ENCODE measurements at regions not wholly inside any gene's neighbourhood (a gene's known extent, or its start where the extent isn't known, plus 50 kb on each side); places are given as distances from the start of the nearest gene placed in this dataset.
"Not testable (repeated sequence)": the region's sequence is repeated elsewhere in the genome, so short reads cannot be mapped to it uniquely, and the experiment has no call there.

- DNase-seq (ENCODE audit: low read depth in 2 of 2): no peak
These were observed 148.3 kb upstream of the ARHGEF26 start for GRCh38 chr3:153972862-153973261.

GRCh38 chr3:153973722-153974265 is 147.4 kb upstream of the ARHGEF26 start:
- DNase-seq (ENCODE audit: low read depth in 2 of 2): no peak

- DNase-seq (ENCODE audit: low read depth in 2 of 2): no peak
These were observed 146.6 kb upstream of the ARHGEF26 start for GRCh38 chr3:153974614-153975013.

GRCh38 chr3:153976891-153977554 is 144.2 kb upstream of the ARHGEF26 start:
- DNase-seq (ENCODE audit: low read depth in 2 of 2): no peak

GRCh38 chr3:153978006-153978405 is 143.2 kb upstream of the ARHGEF26 start:
- DNase-seq (ENCODE audit: low read depth in 2 of 2): no peak

GRCh38 chr3:153979418-153980251 is 141.6 kb upstream of the ARHGEF26 start:
- DNase-seq (ENCODE audit: low read depth in 2 of 2): no peak

GRCh38 chr3:153980252-153980590 is 141.0 kb upstream of the ARHGEF26 start:
- DNase-seq (ENCODE audit: low read depth in 2 of 2): no peak

- not testable (repeated sequence) for DNase-seq (ENCODE audit: low read depth in 2 of 2)
These were observed 123.8 kb upstream of the ARHGEF26 start for GRCh38 chr3:153997364-153997763.

- DNase-seq (ENCODE audit: low read depth in 2 of 2): no peak
These were observed 117.5 kb upstream of the ARHGEF26 start for GRCh38 chr3:154003649-154004048.

- no peak for DNase-seq (ENCODE audit: low read depth in 2 of 2)
These were observed 110.2 kb upstream of the ARHGEF26 start for GRCh38 chr3:154011036-154011435.

- no peak for DNase-seq (ENCODE audit: low read depth in 2 of 2)
These were observed 107.5 kb upstream of the ARHGEF26 start for GRCh38 chr3:154013736-154014135.

- no peak for DNase-seq (ENCODE audit: low read depth in 2 of 2)
These were observed 105.9 kb upstream of the ARHGEF26 start for GRCh38 chr3:154015307-154015706.

- DNase-seq (ENCODE audit: low read depth in 2 of 2): no peak
These were observed 103.0 kb upstream of the ARHGEF26 start for GRCh38 chr3:154018100-154018696.

- DNase-seq (ENCODE audit: low read depth in 2 of 2): no peak
These were observed 98.6 kb upstream of the ARHGEF26 start for GRCh38 chr3:154022606-154023005.

- no peak for DNase-seq (ENCODE audit: low read depth in 2 of 2)
These were observed 98.0 kb upstream of the ARHGEF26 start for GRCh38 chr3:154023148-154023547.

GRCh38 chr3:154025007-154025406 is 96.2 kb upstream of the ARHGEF26 start:
- DNase-seq (ENCODE audit: low read depth in 2 of 2): no peak

- no peak for DNase-seq (ENCODE audit: low read depth in 2 of 2)
These were observed 91.3 kb upstream of the ARHGEF26 start for GRCh38 chr3:154029926-154030325.

- no peak for DNase-seq (ENCODE audit: low read depth in 2 of 2)
These were observed 86.3 kb upstream of the ARHGEF26 start for GRCh38 chr3:154034797-154035330.

GRCh38 chr3:154040283-154040682 is 80.9 kb upstream of the ARHGEF26 start:
- DNase-seq (ENCODE audit: low read depth in 2 of 2): no peak

GRCh38 chr3:154044671-154045070 is 76.5 kb upstream of the ARHGEF26 start:
- DNase-seq (ENCODE audit: low read depth in 2 of 2): no peak

GRCh38 chr3:154050216-154050615 is 71.0 kb upstream of the ARHGEF26 start:
- no peak for DNase-seq (ENCODE audit: low read depth in 2 of 2)

GRCh38 chr3:154050766-154051165 is 70.4 kb upstream of the ARHGEF26 start:
- no peak for DNase-seq (ENCODE audit: low read depth in 2 of 2)

Data from activated CD8-positive, alpha-beta memory T cell treated with anti-CD3 and anti-CD28 coated beads for 4 hours (primary cell).